ENCODE measurements at regions not wholly inside any gene's neighbourhood (a gene's known extent, or its start where the extent isn't known, plus 50 kb on each side); places are given as distances from the start of the nearest gene placed in this dataset.

- Histone ChIP-seq H3K4me1 (no peaks in the 10 kb centered on the region), H3K36me3 (no peaks in the 10 kb centered on the region), H3K4me3 (no peak overlapping the region), H3K27ac (no peak overlapping the region), H3K9me3 (no peaks in the 10 kb centered on the region), H3K27me3 (no peaks in the 10 kb centered on the region)
- DNase-seq = no peak
- WGBS, 5 donors = 24 to 47% (median 37%) methylated on average over 4 of the region's 4 CpGs
- intact Hi-C loops (cut with DNase I; ENCODE audit: low total_unique reads) = no loop called here
- no peak for TF ChIP-seq CTCF (IDR thresholded peaks at IDR 0.05)
- TF ChIP-seq POLR2A (IDR thresholded peaks at IDR 0.05) = no peak
- TF ChIP-seq POLR2AphosphoS5 (IDR thresholded peaks at IDR 0.05) = no peak
- TF ChIP-seq EP300 (IDR thresholded peaks at IDR 0.05) = no peak
These were observed 1216.5 kb downstream of the SORCS3 start for GRCh38 chr10:105857268-105858264.

GRCh38 chr10:105855791-105856190 lies 1214.7 kb downstream of the SORCS3 start:
- H3K4me3 ChIP-seq = no peak overlapping the region
- 71 to 82% (median 75%) methylated on average over 2 of the region's 2 CpGs for WGBS, 5 donors
- no peaks in the 10 kb centered on the region for H3K36me3 ChIP-seq
- no peaks in the 10 kb centered on the region for H3K27me3 ChIP-seq
- no peak overlapping the region for H3K27ac ChIP-seq
- intact Hi-C loops (cut with DNase I; ENCODE audit: low total_unique reads) = no loop called here
- TF ChIP-seq CTCF (IDR thresholded peaks at IDR 0.05) (no peak), POLR2A (IDR thresholded peaks at IDR 0.05) (no peak), POLR2AphosphoS5 (IDR thresholded peaks at IDR 0.05) (no peak), EP300 (IDR thresholded peaks at IDR 0.05) (no peak)
- no peaks in the 10 kb centered on the region for H3K9me3 ChIP-seq
- H3K4me1 ChIP-seq = no peaks in the 10 kb centered on the region
- DNase-seq = no peak

- no peaks in the 10 kb centered on the region for H3K9me3 ChIP-seq
- no peaks in the 10 kb centered on the region for H3K27me3 ChIP-seq
- TF ChIP-seq POLR2A (IDR thresholded peaks at IDR 0.05) (no peak), EP300 (IDR thresholded peaks at IDR 0.05) (no peak), CTCF (IDR thresholded peaks at IDR 0.05) (no peak)
- no peak overlapping the region for H3K27ac ChIP-seq
- peaks cover 0 to 27% (median 0%) of the 10 kb centered on the region in 4 donors for H3K4me1 ChIP-seq
- no peak for DNase-seq
- WGBS, 5 donors = 79 to 87% (median 84%) methylated on average over 12 of the region's 12 CpGs
- H3K4me3 ChIP-seq = no peak overlapping the region
- intact Hi-C loops (cut with DNase I; ENCODE audit: low total_unique reads) = no loop called here
- H3K36me3 ChIP-seq = no peaks in the 10 kb centered on the region
These were observed 1203.8 kb downstream of the SORCS3 start for GRCh38 chr10:105844676-105845570.

GRCh38 chr10:105844241-105844640 lies 1203.2 kb downstream of the SORCS3 start:
- H3K27me3 ChIP-seq = no peaks in the 10 kb centered on the region
- intact Hi-C loops (cut with DNase I; ENCODE audit: low total_unique reads) = no loop called here
- H3K4me1 ChIP-seq = peaks cover 0 to 27% (median 0%) of the 10 kb centered on the region in 4 donors
- no peaks in the 10 kb centered on the region for H3K36me3 ChIP-seq
- no peak for TF ChIP-seq POLR2A (IDR thresholded peaks at IDR 0.05)
- no peak for TF ChIP-seq POLR2AphosphoS5 (IDR thresholded peaks at IDR 0.05)
- no peak for TF ChIP-seq CTCF (IDR thresholded peaks at IDR 0.05)
- TF ChIP-seq EP300 (IDR thresholded peaks at IDR 0.05) = no peak
- 54 to 68% (median 66%) methylated on average over 4 of the region's 4 CpGs for WGBS, 5 donors
- DNase-seq = no peak
- H3K9me3 ChIP-seq = no peaks in the 10 kb centered on the region
- no peak overlapping the region for H3K27ac ChIP-seq
- H3K4me3 ChIP-seq = no peak overlapping the region
